ENCODE measurements at regions not wholly inside any gene's neighbourhood (a gene's known extent, or its start where the extent isn't known, plus 50 kb on each side); places are given as distances from the start of the nearest gene placed in this dataset.

GRCh38 chr10:128573986-128574385, 447.8 kb upstream of the MKI67 start:
- TF ChIP-seq CTCF (IDR thresholded peaks at IDR 0.05) (no peak), POLR2A (IDR thresholded peaks at IDR 0.05) (no peak)
- peaks cover 0 to 10% (median 0%) of the 10 kb centered on the region in 4 donors for H3K27me3 ChIP-seq
- no peaks in the 10 kb centered on the region for H3K36me3 ChIP-seq
- peaks cover 0 to 7% (median 0%) of the 10 kb centered on the region in 3 donors for H3K9me3 ChIP-seq
- WGBS, 2 donors, result 78 to 80% methylated on average over 8 to 9 of the region's 9 CpGs
- no peaks in the 10 kb centered on the region for H3K4me1 ChIP-seq
- intact Hi-C loops (cut with DNase I), result no loop called here
- no peak overlapping the region for H3K4me3 ChIP-seq
- no peak overlapping the region for H3K27ac ChIP-seq
- no peak for DNase-seq

GRCh38 chr10:128574581-128575210, 448.5 kb upstream of the MKI67 start:
- H3K4me3 ChIP-seq, result no peak overlapping the region
- intact Hi-C loops (cut with DNase I), result no loop called here

GRCh38 chr10:128575761-128576160, 449.5 kb upstream of the MKI67 start:
- Histone ChIP-seq H3K9me3 (peaks cover 0 to 7% (median 0%) of the 10 kb centered on the region in 3 donors), H3K4me3 (no peak overlapping the region), H3K36me3 (no peaks in the 10 kb centered on the region), H3K4me1 (no peaks in the 10 kb centered on the region), H3K27ac (no peak overlapping the region), H3K27me3 (peaks cover 0 to 10% (median 0%) of the 10 kb centered on the region in 4 donors)
- WGBS, 2 donors, result 59 to 77% methylated on average over 2 of the region's 2 CpGs
- intact Hi-C loops (cut with DNase I), result no loop called here
- no peak for DNase-seq
- TF ChIP-seq CTCF (IDR thresholded peaks at IDR 0.05) (no peak), POLR2A (IDR thresholded peaks at IDR 0.05) (no peak)

More at GRCh38 chr10:128574581-128575210, 448.5 kb upstream of the MKI67 start:
- TF ChIP-seq CTCF (IDR thresholded peaks at IDR 0.05) (no peak), POLR2A (IDR thresholded peaks at IDR 0.05) (no peak)
- Histone ChIP-seq H3K36me3 (no peaks in the 10 kb centered on the region), H3K9me3 (peaks cover 0 to 7% (median 0%) of the 10 kb centered on the region in 3 donors), H3K27ac (no peak overlapping the region), H3K4me1 (no peaks in the 10 kb centered on the region), H3K27me3 (peaks cover 0 to 10% (median 0%) of the 10 kb centered on the region in 4 donors)
- no peak for DNase-seq
- 52 to 66% methylated on average over 16 of the region's 16 CpGs for WGBS, 2 donors

GRCh38 chr10:128576336-128576735, 450.1 kb upstream of the MKI67 start:
- peaks cover 0 to 10% (median 0%) of the 10 kb centered on the region in 4 donors for H3K27me3 ChIP-seq
- H3K4me3 ChIP-seq, result no peak overlapping the region
- intact Hi-C loops (cut with DNase I), result no loop called here
- H3K36me3 ChIP-seq, result no peaks in the 10 kb centered on the region
- WGBS, 2 donors, result 81 to 84% methylated on average over 7 to 11 of the region's 11 CpGs
- DNase-seq, result no peak
- no peak overlapping the region for H3K27ac ChIP-seq
- H3K4me1 ChIP-seq, result no peaks in the 10 kb centered on the region
- TF ChIP-seq CTCF (IDR thresholded peaks at IDR 0.05), result no peak
- TF ChIP-seq POLR2A (IDR thresholded peaks at IDR 0.05), result no peak
- peaks cover 0 to 7% (median 0%) of the 10 kb centered on the region in 3 donors for H3K9me3 ChIP-seq

- Histone ChIP-seq H3K9me3 (peaks cover 0 to 7% (median 0%) of the 10 kb centered on the region in 3 donors), H3K27ac (no peak overlapping the region), H3K36me3 (no peaks in the 10 kb centered on the region), H3K4me3 (no peak overlapping the region), H3K4me1 (no peaks in the 10 kb centered on the region), H3K27me3 (peaks cover 0 to 10% (median 0%) of the 10 kb centered on the region in 4 donors)
- no peak for TF ChIP-seq POLR2A (IDR thresholded peaks at IDR 0.05)
- no peak for TF ChIP-seq CTCF (IDR thresholded peaks at IDR 0.05)
- DNase-seq, result no peak
- intact Hi-C loops (cut with DNase I), result no loop called here
- WGBS, 2 donors, result 68 to 69% methylated on average over 11 of the region's 11 CpGs
Observed at GRCh38 chr10:128576943-128577670, 450.9 kb upstream of the MKI67 start.
